IMR-90 (cell line): ENCODE measurements at regions not wholly inside any gene's neighbourhood (a gene's known extent, or its start where the extent isn't known, plus 50 kb on each side); places are given as distances from the start of the nearest gene placed in this dataset.

Experiments
- ATAC-seq: fragments of 200-7000 bp; cut with Tn5 transposase; 2 replicates; pipeline ENCODE4 v1.9.1; 2020; ENCODE audit warnings: low read depth, mild to moderate bottlenecking, moderate library complexity
- BruUV-seq: library from RNA; stranded (reverse); fragments of 400-500 nt; replicated peaks from 2 replicates; lab custom pipeline; 2021; lab: Mats Ljungman, UMichigan
- CTCF ChIA-PET: fragments of 300-600 bp; formaldehyde crosslinking; extraction: SDS; loops from one replicate; lab custom pipeline; 2021; ENCODE audit warnings: antibody characterized with exemption; lab: Yijun Ruan, JAX
- POLR2A ChIA-PET: fragments of 300-600 bp; sonication (Branson Sonifier 250); formaldehyde crosslinking; loops from one replicate; lab custom pipeline; 2022; ENCODE audit warnings: antibody characterized with exemption; ENCODE audit not compliant: unreplicated experiment; lab: Charles Lee
- DNase-seq: peaks from one replicate; pipeline ENCODE4 v3.0.0; 2013
- H2AFZ ChIP-seq: replicated peaks from 2 replicates; pipeline ENCODE3; 2013; ENCODE audit warnings: low read length, mild to moderate bottlenecking; ENCODE audit not compliant: poor library complexity
- H2AK5ac ChIP-seq: 2 replicates; pipeline ENCODE4 v1.6.1; 2013; ENCODE audit warnings: low read depth, low read length, inconsistent platforms
- H2AK9ac ChIP-seq: replicated peaks from 2 replicates; pipeline ENCODE3; 2013; ENCODE audit warnings: mild to moderate bottlenecking, low read depth, low read length, moderate library complexity; ENCODE audit not compliant: poor library complexity
- H2BK120ac ChIP-seq: 2 replicates; pipeline ENCODE4 v1.6.1; 2013; ENCODE audit warnings: low read depth, low read length, inconsistent platforms
- H2BK15ac ChIP-seq: 3 replicates; pipeline ENCODE4 v1.6.1; 2013; ENCODE audit warnings: low read depth, low read length, inconsistent platforms
- H2BK20ac ChIP-seq: 2 replicates; pipeline ENCODE4 v1.6.1; 2013; ENCODE audit warnings: low read depth, mild to moderate bottlenecking, inconsistent platforms, low read length, moderate library complexity
- H2BK5ac ChIP-seq: 2 replicates; pipeline ENCODE4 v1.6.1; 2013; ENCODE audit warnings: mild to moderate bottlenecking, low read depth, low read length, inconsistent platforms; ENCODE audit not compliant: poor library complexity, severe bottlenecking
- H3K14ac ChIP-seq: replicated peaks from 2 replicates; pipeline ENCODE4 v1.6.1; 2013; ENCODE audit warnings: low read depth, low read length, inconsistent platforms
- H3K18ac ChIP-seq: 2 replicates; pipeline ENCODE4 v1.6.1; 2013; ENCODE audit warnings: low read depth, low read length, control low read depth
- H3K23ac ChIP-seq: 2 replicates; pipeline ENCODE4 v1.6.1; 2013; ENCODE audit warnings: low read depth, low read length, inconsistent platforms
- H3K27ac ChIP-seq: 2 replicates; pipeline ENCODE4 v1.5.1; 2013; ENCODE audit warnings: mild to moderate bottlenecking, control low read depth, low read length; ENCODE audit not compliant: insufficient read depth
- H3K27me3 ChIP-seq: 2 replicates; pipeline ENCODE4 v1.6.1; 2013; ENCODE audit warnings: low read length; ENCODE audit not compliant: control insufficient read depth, insufficient read depth
- H3K36me3 ChIP-seq: 2 replicates; pipeline ENCODE4 v1.6.1; 2013; ENCODE audit warnings: low read length, mixed read lengths; ENCODE audit not compliant: control insufficient read depth, insufficient read depth
- H3K4ac ChIP-seq: 2 replicates; pipeline ENCODE4 v1.6.1; 2013; ENCODE audit warnings: low read depth, low read length, inconsistent platforms
- H3K4me1 ChIP-seq: 2 replicates; pipeline ENCODE4 v1.6.1; 2013; ENCODE audit warnings: low read length, mixed read lengths; ENCODE audit not compliant: control insufficient read depth, insufficient read depth
- H3K4me2 ChIP-seq: 2 replicates; pipeline ENCODE4 v1.6.1; 2013; ENCODE audit warnings: low read depth, mild to moderate bottlenecking, control low read depth, low read length, moderate library complexity
- H3K4me3 ChIP-seq: 2 replicates; pipeline ENCODE4 v1.5.1; 2013; ENCODE audit warnings: low read depth, mild to moderate bottlenecking, control low read depth, low read length, moderate library complexity; ENCODE audit not compliant: insufficient read depth
- H3K56ac ChIP-seq: 2 replicates; pipeline ENCODE4 v1.6.1; 2013; ENCODE audit warnings: low read length, inconsistent platforms; ENCODE audit not compliant: insufficient read depth; ENCODE audit errors: extremely low read depth
- H3K79me1 ChIP-seq, 2 experiments: 2 replicates each; pipeline ENCODE4 v1.6.1; 2013; ENCODE audit warnings: low read length in 2 of 2, inconsistent platforms in 1 of 2, low read depth in 1 of 2
- H3K9ac ChIP-seq: 2 replicates; pipeline ENCODE4 v1.6.1; 2013; ENCODE audit warnings: low read depth, low read length, control low read depth
- H3K9me1 ChIP-seq: 2 replicates; pipeline ENCODE4 v1.6.1; 2013; ENCODE audit warnings: low read length, inconsistent platforms; ENCODE audit not compliant: insufficient read depth
- H3K9me3 ChIP-seq: 2 replicates; pipeline ENCODE4 v1.6.1; 2013; ENCODE audit warnings: low read length; ENCODE audit not compliant: control insufficient read depth, insufficient read depth
- H4K20me1 ChIP-seq: 2 replicates; pipeline ENCODE4 v1.6.1; 2013; ENCODE audit warnings: low read length, inconsistent platforms; ENCODE audit not compliant: insufficient read depth
- H4K5ac ChIP-seq: 2 replicates; pipeline ENCODE4 v1.6.1; 2013; ENCODE audit warnings: mild to moderate bottlenecking, low read depth, low read length, control low read depth
- H4K8ac ChIP-seq, 2 experiments: 2 replicates each; pipeline ENCODE4 v1.6.1; 2013; ENCODE audit warnings: low read depth in 2 of 2, low read length in 2 of 2, control low read depth in 1 of 2, inconsistent platforms in 1 of 2
- H4K91ac ChIP-seq: 2 replicates; pipeline ENCODE4 v1.6.1; 2013; ENCODE audit warnings: low read depth, low read length, inconsistent platforms; ENCODE audit not compliant: insufficient read depth
- BHLHE40 ChIP-seq: fragments of 150-350 bp; IDR thresholded peaks from 2 replicates; pipeline ENCODE4 v1.6.1; 2016; ENCODE audit warnings: mild to moderate bottlenecking, low read depth, low read length
- CEBPB ChIP-seq: IDR thresholded peaks from 2 replicates; pipeline ENCODE4 v1.6.1; 2012; ENCODE audit warnings: low read depth, low read length, improper control_type of control experiment
- CHD1 ChIP-seq: IDR thresholded peaks from 2 replicates; pipeline ENCODE4 v1.6.1; 2012; ENCODE audit warnings: low read depth, low read length, improper control_type of control experiment
- CTCF ChIP-seq: conservative IDR thresholded peaks from 2 replicates; pipeline ENCODE4 v1.5.1; 2012; ENCODE audit warnings: mild to moderate bottlenecking, low read depth, low read length, improper control_type of control experiment
- MAFK ChIP-seq: IDR thresholded peaks from 2 replicates; pipeline ENCODE4 v1.6.1; 2012; ENCODE audit warnings: low read depth, low read length, improper control_type of control experiment
- NFE2L2 ChIP-seq: fragments of 150-350 bp; IDR thresholded peaks from 2 replicates; pipeline ENCODE4 v1.6.1; 2016; ENCODE audit warnings: low read depth, mild to moderate bottlenecking, low read length
- POLR2A ChIP-seq: IDR thresholded peaks from 2 replicates; pipeline ENCODE4 v1.6.1; 2012; ENCODE audit warnings: mild to moderate bottlenecking, low read depth, low read length
- RCOR1 ChIP-seq: IDR thresholded peaks from 2 replicates; pipeline ENCODE4 v1.6.1; 2012; ENCODE audit warnings: mild to moderate bottlenecking, low read length, improper control_type of control experiment; ENCODE audit not compliant: insufficient replicate concordance
- RFX5 ChIP-seq: IDR thresholded peaks from 2 replicates; pipeline ENCODE4 v1.8.0; 2012; ENCODE audit warnings: low read depth, mild to moderate bottlenecking, low read length, moderate library complexity
- SMC3 ChIP-seq: fragments of 150-350 bp; IDR thresholded peaks from 2 replicates; pipeline ENCODE4 v1.6.1; 2016; ENCODE audit warnings: low read depth, mild to moderate bottlenecking, antibody characterized with exemption, low read length, moderate library complexity
- WGBS, 2 experiments: methylation state at CpG; one replicate each; pipeline versions ENCODE4 v1.1.5 to v1.1.7; 2013; ENCODE audit warnings: missing lambda C conversion rate in 2 of 2; ENCODE audit not compliant: insufficient read length in 1 of 2; ENCODE audit errors: extremely low coverage in 2 of 2; 5-methylcytosine and 5-hydroxymethylcytosine counted together
- dilution Hi-C: fragments of 300-500 bp; cut with HindIII; formaldehyde crosslinking; loops from one replicate; pipeline ENCODE4 v1.14.3; 2018; ENCODE audit warnings: low sequenced_read_pairs; ENCODE audit not compliant: unreplicated experiment
- in situ Hi-C: fragments of 300-500 bp; cut with MboI; formaldehyde crosslinking; loops from 3 replicates; pipeline ENCODE4 v1.14.3; 2019; ENCODE audit warnings: low sequenced_read_pairs, inconsistent platforms, mixed read lengths
- intact Hi-C: fragments of 100-400 bp; cut with micrococcal nuclease; formaldehyde crosslinking; loops from 2 replicates; pipeline ENCODE4 v1.10.0; 2022

GRCh38 chr12:124149287-124149686, 145.6 kb upstream of the RFLNA start:
- no TSS peak for BruUV-seq
- POLR2A ChIA-PET: no interaction called here
- H2BK20ac ChIP-seq: no peak overlapping the region
- H3K9me1 ChIP-seq: no peaks in the 10 kb centered on the region
- H2AK9ac ChIP-seq: no peak overlapping the region
- H3K79me1 ChIP-seq: no peaks in the 10 kb centered on the region
- no peak overlapping the region for H3K4ac ChIP-seq
- no peaks in the 10 kb centered on the region for H3K4me1 ChIP-seq
- TF ChIP-seq POLR2A (no peak), RFX5 (no peak), MAFK (no peak), BHLHE40 (no peak), CTCF (no peak), RCOR1 (no peak), NFE2L2 (no peak), CHD1 (no peak), CEBPB (no peak), SMC3 (no peak)
- H4K5ac ChIP-seq: no peak overlapping the region
- intact Hi-C loops: no loop called here
- H3K27ac ChIP-seq: no peak overlapping the region
- ATAC-seq (no peak), DNase-seq (no peak)
- H3K23ac ChIP-seq: no peak overlapping the region
- H2BK5ac ChIP-seq: no peak overlapping the region
- H4K20me1 ChIP-seq: no peaks in the 10 kb centered on the region
- H3K27me3 ChIP-seq: peaks cover 36% of the 10 kb centered on the region
- no peak overlapping the region for H3K14ac ChIP-seq
- no peak overlapping the region for H3K4me2 ChIP-seq
- no peak overlapping the region for H3K9ac ChIP-seq
- no peak overlapping the region for H3K18ac ChIP-seq
- H2BK120ac ChIP-seq: no peak overlapping the region
- CTCF ChIA-PET: no interaction called here
- dilution Hi-C loops: no loop called here
- H2AK5ac ChIP-seq: no peak overlapping the region
- no peak overlapping the region for H2BK15ac ChIP-seq
- no peaks in the 10 kb centered on the region for H3K9me3 ChIP-seq
- H3K4me3 ChIP-seq: no peak overlapping the region
- WGBS, 2 experiments: 58% methylated on average over 5 of the region's 7 CpGs; no CpG with 5 or more reads in 1 of the 2 experiments
- no peak overlapping the region for H3K56ac ChIP-seq
- H4K91ac ChIP-seq: no peak overlapping the region
- H3K36me3 ChIP-seq: no peaks in the 10 kb centered on the region
- in situ Hi-C loops: no loop called here
- no peak overlapping the region for H4K8ac ChIP-seq
- no peak overlapping the region for H2AFZ ChIP-seq
